ENCODE measurements at regions not wholly inside any gene's neighbourhood (a gene's known extent, or its start where the extent isn't known, plus 50 kb on each side); places are given as distances from the start of the nearest gene placed in this dataset.
"Not testable (repeated sequence)": the region's sequence is repeated elsewhere in the genome, so short reads cannot be mapped to it uniquely, and the experiment has no call there.

DNA sequence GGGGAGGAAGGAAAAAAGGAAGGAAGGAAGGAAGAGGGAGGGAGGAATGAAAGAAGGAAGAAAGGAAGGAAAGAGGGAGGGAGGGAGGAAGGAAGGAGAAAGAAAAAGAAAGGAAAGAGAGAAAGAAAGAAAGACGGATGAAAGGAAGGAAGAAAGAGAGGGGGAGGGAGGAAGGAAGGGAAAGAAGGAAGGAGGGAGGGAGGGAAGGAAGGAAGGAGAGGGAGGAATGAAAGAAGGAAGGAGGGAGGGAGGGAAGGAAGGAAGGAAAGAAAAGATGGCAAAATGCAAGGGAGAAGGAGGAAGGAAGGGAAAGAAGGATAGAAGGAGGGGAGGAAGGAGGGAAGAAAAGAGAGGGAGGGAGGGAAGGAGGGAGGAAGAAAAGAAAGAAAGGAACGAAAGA lies 257.3 kb upstream of the C16orf82 start:
- no peak for DNase-seq

DNA sequence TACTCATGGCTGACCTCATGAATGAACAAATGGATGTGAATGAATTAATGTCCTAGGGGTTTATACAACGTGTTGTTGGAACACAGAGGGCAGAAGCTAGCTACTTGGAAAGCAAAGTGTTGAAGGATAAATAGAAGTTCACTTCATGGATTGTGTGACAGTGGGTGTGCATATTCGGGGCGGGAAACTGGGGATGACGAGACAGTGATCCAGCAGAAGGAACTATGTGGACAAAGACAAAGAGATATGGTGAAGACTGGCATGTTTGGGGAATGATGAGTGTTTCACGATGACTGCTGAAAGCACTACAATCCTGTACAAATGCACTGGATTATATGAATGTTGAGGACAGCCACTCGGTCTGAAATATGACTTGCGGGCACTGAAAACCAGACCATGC lies 250.5 kb upstream of the C16orf82 start:
- DNase-seq = no peak

DNA sequence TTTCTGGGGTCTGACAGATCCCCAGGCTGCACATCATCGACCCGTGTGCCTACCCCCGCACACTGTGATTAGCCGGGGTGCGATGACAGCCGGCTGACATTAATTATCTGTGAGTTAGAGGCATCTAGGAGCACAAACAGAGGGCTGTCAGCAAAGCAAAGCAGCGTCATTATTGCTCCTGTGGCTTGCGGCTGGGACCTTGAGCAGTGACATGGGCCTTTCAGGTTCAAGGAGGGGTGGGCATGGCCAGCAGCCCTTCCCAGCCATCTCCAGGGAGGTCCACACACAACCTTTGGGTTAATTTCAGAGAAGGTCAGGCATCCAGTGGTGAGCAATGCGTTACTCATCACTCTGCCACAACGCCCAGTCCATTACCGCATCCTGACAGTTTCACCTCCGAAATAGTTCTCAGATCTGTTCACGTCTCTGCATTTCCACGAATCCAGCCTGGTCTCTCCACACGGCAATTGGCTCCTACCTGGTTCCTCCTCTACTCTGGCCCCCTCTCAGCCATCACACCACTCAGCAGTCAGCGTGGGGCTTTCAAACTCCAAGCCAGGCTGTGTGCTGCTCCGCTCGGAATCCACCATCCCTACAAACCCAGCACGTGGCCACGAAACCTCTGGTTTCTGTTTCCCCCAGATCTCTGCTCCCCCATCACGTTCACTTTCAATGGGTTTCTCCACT lies 249.7 kb upstream of the C16orf82 start:
- DNase-seq = no peak

- no peak for DNase-seq
Observed at GRCh38 chr16:26818393-26818792, 248.3 kb upstream of the C16orf82 start.

DNA sequence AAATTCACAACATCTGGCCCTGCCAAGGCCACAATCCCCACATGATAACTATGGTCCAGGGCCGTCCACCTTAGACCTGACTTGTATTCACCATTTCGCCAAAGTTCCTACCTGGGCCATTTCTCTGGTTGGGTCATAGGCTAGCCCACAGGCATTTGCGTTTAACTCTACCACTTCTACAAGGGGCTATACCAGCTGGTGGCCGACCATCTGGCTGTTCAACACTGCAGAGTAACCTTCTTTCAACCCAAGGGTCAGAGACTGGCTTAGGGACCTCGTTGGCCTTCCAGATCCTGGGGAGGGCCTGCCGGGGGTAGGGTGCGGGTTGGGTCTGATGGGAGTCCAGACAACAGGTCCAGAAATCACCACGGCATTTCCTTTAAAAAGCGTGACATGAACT lies 242.3 kb upstream of the C16orf82 start:
- DNase-seq = no peak

DNA sequence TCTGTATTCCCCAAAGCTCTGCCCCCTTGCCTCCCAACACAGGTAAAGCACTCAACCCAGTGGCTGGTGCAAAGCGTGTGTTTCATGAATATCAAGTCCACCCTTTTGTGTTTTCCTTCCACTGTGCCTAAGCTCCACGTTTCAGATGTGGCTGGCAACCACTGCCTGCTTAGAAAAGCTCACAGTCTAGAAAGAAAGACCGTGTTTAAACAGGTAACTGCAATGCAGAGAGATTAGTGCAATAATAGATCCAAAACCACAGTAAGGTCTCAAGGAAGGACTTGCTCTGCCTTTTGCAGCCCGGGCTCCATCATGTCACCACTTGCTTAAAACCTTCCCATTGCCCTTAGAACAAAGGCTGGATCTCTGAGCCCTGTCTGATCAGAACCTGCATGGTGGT lies 240.2 kb upstream of the C16orf82 start:
- no peak for DNase-seq

DNA sequence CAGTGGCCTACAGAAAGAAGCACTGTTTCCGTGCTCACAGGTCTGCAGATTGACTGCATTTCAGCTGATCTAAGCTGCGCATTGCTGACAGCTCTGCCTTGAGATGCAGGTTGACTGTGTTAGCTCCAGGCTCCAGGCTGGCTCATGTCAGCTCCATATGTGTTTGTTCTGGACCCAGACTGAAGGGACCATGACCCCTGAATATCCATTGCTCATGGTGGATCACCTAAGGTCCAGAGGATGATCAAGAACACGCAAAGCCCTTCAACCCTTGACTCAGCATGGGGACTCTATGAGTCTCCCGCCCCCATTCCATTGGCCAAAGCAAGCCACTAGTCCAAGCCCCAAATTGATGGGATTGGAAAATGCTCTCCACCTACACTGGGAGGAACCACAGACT lies 239.3 kb upstream of the C16orf82 start:
- no peak for DNase-seq

DNA sequence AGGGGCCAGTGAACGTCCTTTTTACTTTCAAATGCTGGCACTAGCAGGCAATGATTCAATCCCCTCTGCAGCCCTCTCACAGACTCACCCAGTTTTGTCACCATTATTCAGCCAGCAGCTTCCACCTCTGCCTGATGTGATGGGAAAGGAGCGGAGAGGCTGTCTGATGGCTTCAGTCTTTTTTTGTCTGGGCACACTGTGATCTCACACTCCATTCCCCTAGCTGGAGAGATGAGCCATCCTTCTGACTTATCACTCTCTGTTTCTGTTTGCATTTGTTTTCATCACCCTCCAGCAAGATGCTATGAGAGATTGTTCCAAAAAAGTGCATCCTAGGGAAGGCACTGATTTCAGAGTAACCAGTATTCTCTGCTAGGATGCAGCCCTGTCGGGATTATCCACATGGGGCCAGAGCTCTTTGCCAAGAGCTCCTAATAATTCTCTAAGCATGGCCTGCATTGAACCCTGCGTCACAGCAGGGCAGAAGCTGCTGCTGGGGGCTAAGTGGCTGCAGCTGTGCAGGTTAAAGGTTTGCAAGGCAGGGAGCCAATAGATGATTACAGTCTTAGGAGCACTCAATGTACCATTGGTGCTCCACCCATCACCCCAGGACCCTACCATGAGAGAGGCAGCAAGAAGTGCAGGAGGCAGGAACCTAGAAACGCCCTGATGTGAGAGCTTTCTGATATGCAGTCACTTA lies 236.1 kb upstream of the C16orf82 start:
- DNase-seq = no peak

- DNase-seq = not testable (repeated sequence)
Observed at GRCh38 chr16:26836114-26836513, 230.6 kb upstream of the C16orf82 start.

- no peak for DNase-seq
Observed at GRCh38 chr16:26838931-26839330, 227.8 kb upstream of the C16orf82 start.

GRCh38 chr16:26840691-26841090 lies 226.0 kb upstream of the C16orf82 start:
- no peak for DNase-seq

- DNase-seq = no peak
Observed at GRCh38 chr16:26856271-26856670, 210.5 kb upstream of the C16orf82 start.

DNA sequence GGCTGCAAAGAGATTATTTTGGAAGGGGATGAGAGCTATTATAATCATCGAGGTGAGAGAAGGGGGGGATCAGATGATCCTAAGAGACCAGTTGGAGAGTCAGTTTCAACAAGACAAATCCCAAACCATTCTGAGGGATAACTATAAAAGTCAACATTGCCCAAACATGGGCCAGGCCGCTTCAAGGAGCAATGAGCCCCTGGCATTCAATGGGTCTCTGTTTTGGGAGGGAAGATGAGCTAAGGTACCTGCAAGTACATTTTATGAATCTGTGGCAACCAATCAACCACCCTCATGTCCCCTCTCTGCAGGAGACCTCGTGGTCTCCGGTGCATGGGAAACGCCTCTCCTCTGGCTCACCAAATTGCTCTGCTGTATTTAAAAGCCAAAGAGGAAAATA lies 209.9 kb upstream of the C16orf82 start:
- no peak for DNase-seq

DNA sequence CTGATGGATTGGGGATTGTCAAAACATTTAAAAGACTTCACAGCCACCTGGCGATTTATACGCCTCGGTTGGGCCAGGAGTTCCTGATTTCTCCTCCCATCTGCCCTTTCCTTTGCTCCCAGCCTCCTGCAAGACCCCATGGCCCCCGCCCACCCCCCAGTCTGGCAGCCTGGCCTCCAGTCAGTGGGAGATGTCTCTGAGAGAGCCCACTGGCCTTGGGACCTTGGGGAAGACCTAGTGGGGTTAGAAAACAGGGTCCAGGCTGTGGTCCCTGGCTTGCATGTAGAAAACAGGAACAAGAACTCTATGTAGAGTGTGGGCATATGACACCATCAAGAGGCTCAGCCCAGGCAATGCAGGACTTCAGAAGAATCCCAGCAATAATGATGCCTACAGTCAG lies 209.4 kb upstream of the C16orf82 start:
- DNase-seq = no peak

DNA sequence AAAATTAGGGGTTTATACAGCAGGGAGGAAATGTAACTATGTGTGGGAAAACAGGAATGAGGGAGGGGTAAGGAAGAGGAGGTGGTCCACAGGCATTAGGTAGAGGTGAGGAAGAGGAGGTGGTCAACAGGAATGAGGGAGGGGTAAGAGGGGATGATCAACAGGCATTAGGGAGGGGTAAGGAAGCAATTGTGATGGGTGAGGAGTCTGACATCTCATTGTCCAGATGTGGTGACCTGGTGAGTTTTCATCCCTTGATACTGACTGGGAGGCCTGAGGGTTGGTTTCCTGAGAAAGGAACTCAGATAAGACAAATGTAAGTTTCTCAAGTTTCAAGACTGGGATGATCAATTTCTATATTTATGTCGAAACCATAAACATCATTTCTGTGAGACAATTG lies 206.2 kb upstream of the C16orf82 start:
- no peak for DNase-seq

GRCh38 chr16:26863931-26864330 lies 202.8 kb upstream of the C16orf82 start:
- no peak for DNase-seq

DNA sequence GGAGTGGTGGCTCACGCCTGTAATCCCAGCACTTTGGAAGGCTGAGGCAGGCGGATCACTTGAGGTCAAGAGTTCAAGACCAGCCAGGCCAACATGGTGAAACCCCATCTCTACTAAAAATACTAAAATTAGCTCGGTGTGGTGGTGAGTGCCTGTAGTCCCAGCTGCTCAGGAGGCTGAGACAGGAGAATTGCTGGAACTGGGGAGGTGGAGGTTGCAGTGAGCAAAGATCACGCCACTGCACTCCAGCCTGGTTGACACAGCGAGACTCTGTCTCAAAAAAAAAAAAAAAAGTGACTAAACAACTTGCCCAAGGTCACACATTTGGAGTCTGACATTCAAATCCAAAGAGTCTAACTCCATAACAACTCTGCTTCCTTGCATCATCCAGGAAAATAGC lies 192.4 kb upstream of the C16orf82 start:
- DNase-seq = not testable (repeated sequence)

DNA sequence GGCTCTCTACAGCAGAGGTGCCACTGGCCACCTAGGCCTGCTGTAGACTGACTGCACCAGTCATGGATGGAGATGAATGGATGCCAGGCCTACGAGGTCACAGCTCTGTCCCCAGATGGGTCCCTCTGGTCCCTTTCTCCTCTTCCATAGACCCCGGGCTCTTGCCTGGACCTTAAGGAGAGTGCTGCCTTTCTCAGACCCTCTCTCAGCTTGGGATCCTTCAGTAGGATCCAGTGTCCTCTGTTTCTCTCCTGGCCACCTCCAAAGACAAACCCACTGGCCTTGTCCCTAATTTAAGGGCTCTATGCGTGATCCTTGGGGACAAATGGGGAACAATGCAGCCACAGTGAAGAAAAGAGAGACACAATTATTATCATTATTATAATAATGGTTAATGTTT lies 189.3 kb upstream of the C16orf82 start:
- DNase-seq = no peak

GRCh38 chr16:26885674-26886073 lies 181.1 kb upstream of the C16orf82 start:
- no peak for DNase-seq

GRCh38 chr16:26889740-26890139 lies 177.0 kb upstream of the C16orf82 start:
- DNase-seq = no peak

DNA sequence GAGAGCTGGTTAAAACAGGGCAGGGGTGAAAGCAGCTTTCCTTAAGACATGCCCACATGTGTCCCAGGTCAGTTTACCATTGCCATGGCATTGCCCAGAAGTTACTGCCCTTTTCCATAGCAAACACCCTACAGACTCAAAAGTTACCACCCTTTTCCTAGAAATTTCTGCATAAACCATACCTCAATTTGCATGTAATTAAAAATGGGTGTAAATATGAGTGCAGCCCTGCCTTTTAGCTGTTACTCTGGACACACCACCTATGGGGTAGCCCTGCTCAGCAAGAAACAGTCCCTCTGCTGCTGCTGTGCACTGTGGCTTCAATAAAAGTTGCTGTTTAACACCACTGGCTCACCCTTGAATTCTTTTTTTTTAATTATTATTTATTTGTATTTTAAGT lies 168.5 kb upstream of the C16orf82 start:
- DNase-seq = no peak

DNA sequence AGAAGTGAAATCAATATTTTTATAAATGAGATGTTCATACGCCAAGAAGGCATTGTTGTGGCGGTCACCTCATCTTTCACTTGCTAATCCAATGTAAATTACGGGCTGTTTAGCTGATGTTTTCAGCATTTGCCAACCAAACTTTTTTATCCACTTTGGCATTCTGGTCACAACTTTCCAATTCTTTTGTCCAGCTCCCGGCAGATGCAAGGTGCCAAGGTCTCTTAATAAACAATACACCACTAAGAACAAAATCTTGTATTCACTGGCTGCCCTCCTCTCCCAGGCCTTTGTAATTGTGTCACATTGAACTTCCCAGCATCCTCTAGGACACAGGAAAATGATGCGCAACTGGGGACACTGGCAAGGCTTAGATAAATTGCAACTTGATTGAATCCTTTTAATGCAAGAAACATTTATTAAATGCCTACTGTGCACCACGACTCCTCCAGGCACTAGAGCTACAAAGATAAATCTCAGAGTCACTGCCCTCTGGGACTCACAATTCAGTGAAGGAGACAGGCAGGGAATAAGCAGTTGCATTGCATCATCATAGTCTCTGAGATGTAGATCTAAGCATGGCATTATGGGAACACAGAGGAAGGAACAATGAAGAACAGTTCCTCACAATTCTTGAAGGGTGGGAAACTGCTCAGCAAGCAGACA lies 165.4 kb upstream of the C16orf82 start:
- no peak for DNase-seq

DNA sequence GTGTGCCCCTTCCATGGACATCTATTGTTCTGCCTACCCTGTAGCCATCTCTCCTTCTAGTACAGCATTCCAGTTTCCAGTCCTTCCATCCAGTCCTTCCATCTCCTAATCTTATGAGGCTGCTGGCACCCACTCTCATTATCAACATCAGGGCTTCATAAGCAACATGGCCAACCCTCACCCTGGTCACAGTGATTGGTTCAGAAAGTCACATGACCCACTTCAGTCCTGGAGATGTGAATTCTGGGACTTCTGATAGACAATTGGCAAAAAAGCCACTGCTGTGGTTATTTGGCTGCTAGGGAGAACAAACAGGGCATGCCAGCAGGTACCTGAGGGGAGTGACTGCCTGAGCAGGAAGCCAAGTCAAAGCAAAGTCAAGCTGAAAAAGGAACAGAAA lies 164.7 kb upstream of the C16orf82 start:
- no peak for DNase-seq

DNA sequence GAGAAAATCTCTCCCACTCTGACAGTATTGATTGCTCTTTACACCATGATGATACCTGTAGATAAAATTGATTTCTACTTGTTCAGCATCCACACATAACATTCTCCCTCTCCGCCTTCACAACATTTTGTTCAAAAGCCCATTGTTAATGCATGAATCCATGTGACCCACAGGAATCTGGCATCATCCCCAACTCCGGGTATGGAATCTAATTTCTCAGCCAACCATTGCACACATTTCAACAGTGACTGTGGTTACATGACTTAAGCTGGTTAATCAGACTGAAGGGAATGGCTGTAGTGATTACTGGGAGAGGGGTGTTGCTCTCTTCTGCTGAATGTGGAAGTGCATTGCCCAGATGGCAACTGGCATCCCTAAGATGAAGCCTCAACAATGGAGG lies 161.4 kb upstream of the C16orf82 start:
- DNase-seq = no peak

Measured in NCI-H510A (cell line).